AG04449 (cell line): ENCODE measurements at regions not wholly inside any gene's neighbourhood (a gene's known extent, or its start where the extent isn't known, plus 50 kb on each side); places are given as distances from the start of the nearest gene placed in this dataset.
"Not testable (repeated sequence)": the region's sequence is repeated elsewhere in the genome, so short reads cannot be mapped to it uniquely, and the experiment has no call there.

Experiments used
- CTCF ChIA-PET: fragments of 350-600 bp; formaldehyde crosslinking; extraction: SDS; loops from one replicate; lab custom pipeline; 2021; ENCODE audit warnings: antibody characterized with exemption; lab: Yijun Ruan, JAX
- POLR2A ChIA-PET: fragments of 400-600, 350-600 bp; formaldehyde crosslinking; extraction: SDS; loops from one replicate; lab custom pipeline; 2020; ENCODE audit warnings: antibody characterized with exemption, inconsistent platforms; lab: Yijun Ruan, JAX
- DNase-seq: peaks from one replicate; pipeline ENCODE4 v3.0.0-alpha.2; 2010; ENCODE audit warnings: low read depth, low spot score
- H3K4me3 ChIP-seq: 2 replicates; pipeline ENCODE4 v1.5.1; 2011; ENCODE audit warnings: low read depth, mild to moderate bottlenecking, control low read depth, low read length
- CTCF ChIP-seq: IDR thresholded peaks from one replicate; pipeline ENCODE4 v1.5.1; 2011; ENCODE audit warnings: mild to moderate bottlenecking, moderate library complexity, low read length, control low read depth, inconsistent platforms; ENCODE audit not compliant: insufficient read depth; ENCODE audit errors: missing control alignments

- no peak for DNase-seq
- TF ChIP-seq CTCF: no peak
- POLR2A ChIA-PET: no interaction called here
- no peak overlapping the region for H3K4me3 ChIP-seq
- CTCF ChIA-PET: interaction anchor here (1.5 kb wide), 1 partner anchor 247 kb away, joined by 5 read pairs; no protein-coding TSS in a partner anchor
Measured at GRCh38 chr17:36850790-36851189, 86.5 kb upstream of the LHX1 start.

GRCh38 chr17:36851250-36851649 is 86.0 kb upstream of the LHX1 start:
- no peak for DNase-seq
- TF ChIP-seq CTCF: no peak
- ChIA-PET POLR2A (no interaction called here), CTCF (interaction anchor here (1.5 kb wide), 1 partner anchor 248 kb away, joined by 5 read pairs; no protein-coding TSS in a partner anchor)
- no peak overlapping the region for H3K4me3 ChIP-seq

GRCh38 chr17:36852478-36852877 is 84.8 kb upstream of the LHX1 start:
- H3K4me3 ChIP-seq, DNase-seq, POLR2A ChIA-PET, CTCF ChIA-PET: not testable (repeated sequence)

GRCh38 chr17:36854982-36855381 is 82.3 kb upstream of the LHX1 start:
- no peak for DNase-seq
- H3K4me3 ChIP-seq: no peak overlapping the region
- POLR2A ChIA-PET: no interaction called here
- CTCF ChIA-PET: no interaction called here
- TF ChIP-seq CTCF: no peak

GRCh38 chr17:36855459-36855858 is 81.8 kb upstream of the LHX1 start:
- no peak overlapping the region for H3K4me3 ChIP-seq
- CTCF ChIA-PET: no interaction called here
- no peak for DNase-seq
- POLR2A ChIA-PET: no interaction called here
- TF ChIP-seq CTCF: no peak

- no peak overlapping the region for H3K4me3 ChIP-seq
- DNase-seq: no peak
- CTCF ChIA-PET: interaction anchor here (0.6 kb wide), 1 partner anchor 49 kb away, joined by 3 read pairs; no protein-coding TSS in a partner anchor
- TF ChIP-seq CTCF: no peak
- POLR2A ChIA-PET: no interaction called here
Measured at GRCh38 chr17:36856222-36856621, 81.1 kb upstream of the LHX1 start.

GRCh38 chr17:36856903-36857381 is 80.3 kb upstream of the LHX1 start:
- no peak for DNase-seq
- ChIA-PET POLR2A (no interaction called here), CTCF (no interaction called here)
- no peak for TF ChIP-seq CTCF
- H3K4me3 ChIP-seq: no peak overlapping the region
